ENCODE measurements at regions not wholly inside any gene's neighbourhood (a gene's known extent, or its start where the extent isn't known, plus 50 kb on each side); places are given as distances from the start of the nearest gene placed in this dataset.
A peak's percentile ranks its signal among the peaks of the same experiment; 100 is the strongest.

DNA sequence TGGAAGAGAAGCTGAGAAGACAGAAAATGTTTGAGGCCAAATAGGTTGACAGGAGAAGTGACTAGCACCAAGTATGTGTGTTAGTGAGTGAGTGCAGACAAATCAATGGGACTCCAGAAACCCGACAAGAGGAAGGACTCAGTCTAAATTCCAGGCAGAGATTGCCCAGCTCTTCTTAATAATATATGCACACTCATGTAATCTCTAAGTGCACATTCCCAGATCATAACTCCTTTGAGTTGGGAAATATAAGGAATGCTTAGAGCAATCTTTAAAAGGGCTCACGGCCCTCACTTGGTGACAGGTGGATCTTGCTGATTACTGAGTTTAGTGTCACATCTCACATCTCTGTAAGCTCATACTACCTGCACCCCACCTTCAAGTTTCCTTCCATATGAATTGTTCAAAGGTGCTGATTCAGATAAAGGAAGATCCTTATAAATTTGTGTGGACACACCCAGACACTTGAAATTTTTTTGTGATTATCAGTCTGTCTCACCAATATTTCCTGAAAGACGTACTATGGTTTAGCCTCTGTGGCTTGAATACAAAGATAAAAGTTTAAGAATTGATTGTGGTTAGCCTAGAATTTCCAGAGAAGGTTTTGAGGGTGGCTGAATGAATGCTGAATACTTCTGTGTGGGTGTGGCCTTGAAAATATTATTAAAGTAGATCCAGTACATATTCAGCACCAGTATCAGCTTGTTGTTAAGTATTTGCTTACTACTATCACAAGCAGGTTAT lies 205.1 kb upstream of the UGT8 start:
- no peaks in the 10 kb centered on the region for H3K27me3 Mint-ChIP-seq (ENCODE audit: insufficient read depth, low read depth)
- Histone ChIP-seq H3K79me2 (ENCODE audit: low read depth) (no peaks in the 10 kb centered on the region), H3K4me2 (no peak overlapping the region), H3K4me3 (no peak overlapping the region), H3K4me1 (no peaks in the 10 kb centered on the region), H3K36me3 (no peaks in the 10 kb centered on the region), H3K27me3 (no peaks in the 10 kb centered on the region), H3F3A (ENCODE audit: low read depth) (no peaks in the 10 kb centered on the region), H3K9ac (no peak overlapping the region), H3K9me3 (ENCODE audit: low read depth) (no peaks in the 10 kb centered on the region), H2AFZ (replicated peaks) (no peak overlapping the region), H4K20me1 (ENCODE audit: low read depth) (no peaks in the 10 kb centered on the region), H3K27ac (no peak overlapping the region)
- no peaks in the 10 kb centered on the region for H3K9me3 Mint-ChIP-seq
- H3K4me1 Mint-ChIP-seq: peaks cover 8% of the 10 kb centered on the region
- H3K27ac Mint-ChIP-seq: no peak overlapping the region
- H3K4me3 Mint-ChIP-seq: no peak overlapping the region
- no peak for DNase-seq (ENCODE audit: low spot score)
- H3K36me3 Mint-ChIP-seq: no peaks in the 10 kb centered on the region
- TF ChIP-seq CTCF (IDR thresholded peaks at IDR 0.05) (no peak), EZH2 (IDR thresholded peaks at IDR 0.05) (no peak)

GRCh38 chr4:114396808-114397207 lies 201.8 kb upstream of the UGT8 start:
- no peak overlapping the region for H3K27ac ChIP-seq
- H4K20me1 ChIP-seq (ENCODE audit: low read depth): no peaks in the 10 kb centered on the region
- peaks cover 4% of the 10 kb centered on the region for H3K27me3 Mint-ChIP-seq (ENCODE audit: insufficient read depth, low read depth)
- H3K36me3 Mint-ChIP-seq: no peaks in the 10 kb centered on the region
- no peaks in the 10 kb centered on the region for H3K36me3 ChIP-seq
- no peak for TF ChIP-seq CTCF (IDR thresholded peaks at IDR 0.05)
- TF ChIP-seq EZH2phosphoT487 (IDR thresholded peaks at IDR 0.05): no peak
- TF ChIP-seq EZH2 (IDR thresholded peaks at IDR 0.05): no peak
- peaks cover 30% of the 10 kb centered on the region for H3K4me1 Mint-ChIP-seq
- H3K4me3 Mint-ChIP-seq: no peak overlapping the region
- H3K4me3 ChIP-seq: no peak overlapping the region
- H3K4me1 ChIP-seq: peaks cover 13% of the 10 kb centered on the region
- H3K27me3 ChIP-seq: no peaks in the 10 kb centered on the region
- no peaks in the 10 kb centered on the region for H3K79me2 ChIP-seq (ENCODE audit: low read depth)
- no peak overlapping the region for H3K4me2 ChIP-seq
- no peaks in the 10 kb centered on the region for H3K9me3 Mint-ChIP-seq
- H3K27ac Mint-ChIP-seq: no peak overlapping the region
- H2AFZ ChIP-seq (replicated peaks): no peak overlapping the region
- H3K9me3 ChIP-seq (ENCODE audit: low read depth): no peaks in the 10 kb centered on the region
- H3K9ac ChIP-seq: no peak overlapping the region
- peaks cover 13% of the 10 kb centered on the region for H3F3A ChIP-seq (ENCODE audit: low read depth)
- DNase-seq (ENCODE audit: low spot score): no peak

DNA sequence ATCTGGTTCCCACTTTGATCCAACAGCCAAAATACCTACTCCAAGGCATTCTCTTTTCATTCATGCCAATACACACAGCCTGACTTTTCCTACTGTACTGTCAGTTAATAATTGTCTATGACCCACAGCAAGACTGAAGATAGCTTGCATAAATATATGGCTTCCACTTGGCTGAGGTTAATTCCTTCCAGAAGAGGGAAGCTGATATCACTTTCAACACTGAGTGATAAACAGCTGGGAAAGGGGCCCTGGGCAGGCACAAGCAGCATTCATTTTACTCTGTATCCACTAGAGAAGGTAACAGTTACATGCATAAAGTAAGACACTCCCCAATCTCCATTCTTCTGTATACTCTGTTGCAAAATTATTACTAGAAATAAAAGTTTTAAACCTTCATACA lies 200.2 kb upstream of the UGT8 start:
- Histone ChIP-seq H3K36me3 (no peaks in the 10 kb centered on the region), H3F3A (ENCODE audit: low read depth) (peaks cover 13% of the 10 kb centered on the region), H3K4me3 (no peak overlapping the region), H3K9me3 (ENCODE audit: low read depth) (no peaks in the 10 kb centered on the region), H3K27me3 (no peaks in the 10 kb centered on the region), H3K9ac (no peak overlapping the region), H3K4me2 (no peak overlapping the region), H3K79me2 (ENCODE audit: low read depth) (no peaks in the 10 kb centered on the region), H4K20me1 (ENCODE audit: low read depth) (no peaks in the 10 kb centered on the region), H3K27ac (no peak overlapping the region), H2AFZ (replicated peaks) (peak overlapping the region; percentile 1), H3K4me1 (peaks cover 13% of the 10 kb centered on the region)
- no peak for DNase-seq (ENCODE audit: low spot score)
- Mint-ChIP-seq H3K4me1 (peaks cover 34% of the 10 kb centered on the region), H3K27me3 (ENCODE audit: insufficient read depth, low read depth) (peaks cover 4% of the 10 kb centered on the region), H3K9me3 (peaks cover 2% of the 10 kb centered on the region), H3K4me3 (no peak overlapping the region), H3K27ac (peak overlapping the region; percentile 1), H3K36me3 (no peaks in the 10 kb centered on the region)
- TF ChIP-seq CTCF (IDR thresholded peaks at IDR 0.05): no peak
- TF ChIP-seq EZH2 (IDR thresholded peaks at IDR 0.05): no peak
- TF ChIP-seq EZH2phosphoT487 (IDR thresholded peaks at IDR 0.05): no peak
